ENCODE measurements at regions not wholly inside any gene's neighbourhood (a gene's known extent, or its start where the extent isn't known, plus 50 kb on each side); places are given as distances from the start of the nearest gene placed in this dataset.

DNA sequence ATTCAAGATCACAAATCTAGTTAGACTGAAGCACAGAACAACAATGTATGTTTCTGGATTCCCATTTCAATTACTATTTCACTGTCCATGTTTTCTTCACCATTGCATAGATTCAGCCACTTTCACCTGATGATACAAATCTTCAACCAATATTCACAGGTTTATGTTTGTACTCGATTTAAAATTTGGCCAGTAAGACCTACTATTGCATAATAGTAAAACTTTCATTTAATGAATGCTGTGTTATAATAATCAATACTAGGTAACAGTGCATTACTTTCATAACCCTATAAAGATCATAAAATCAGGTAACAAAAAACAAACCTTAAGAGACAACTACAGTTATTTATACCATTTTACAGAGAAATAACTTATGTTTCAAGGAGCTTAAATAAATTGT is 2209.1 kb downstream of the ARAP2 start:
- TF ChIP-seq POLR2A (IDR thresholded peaks at IDR 0.05) (no peak), EP300 (IDR thresholded peaks at IDR 0.05) (no peak)
- TF ChIP-seq, protein P1, sequence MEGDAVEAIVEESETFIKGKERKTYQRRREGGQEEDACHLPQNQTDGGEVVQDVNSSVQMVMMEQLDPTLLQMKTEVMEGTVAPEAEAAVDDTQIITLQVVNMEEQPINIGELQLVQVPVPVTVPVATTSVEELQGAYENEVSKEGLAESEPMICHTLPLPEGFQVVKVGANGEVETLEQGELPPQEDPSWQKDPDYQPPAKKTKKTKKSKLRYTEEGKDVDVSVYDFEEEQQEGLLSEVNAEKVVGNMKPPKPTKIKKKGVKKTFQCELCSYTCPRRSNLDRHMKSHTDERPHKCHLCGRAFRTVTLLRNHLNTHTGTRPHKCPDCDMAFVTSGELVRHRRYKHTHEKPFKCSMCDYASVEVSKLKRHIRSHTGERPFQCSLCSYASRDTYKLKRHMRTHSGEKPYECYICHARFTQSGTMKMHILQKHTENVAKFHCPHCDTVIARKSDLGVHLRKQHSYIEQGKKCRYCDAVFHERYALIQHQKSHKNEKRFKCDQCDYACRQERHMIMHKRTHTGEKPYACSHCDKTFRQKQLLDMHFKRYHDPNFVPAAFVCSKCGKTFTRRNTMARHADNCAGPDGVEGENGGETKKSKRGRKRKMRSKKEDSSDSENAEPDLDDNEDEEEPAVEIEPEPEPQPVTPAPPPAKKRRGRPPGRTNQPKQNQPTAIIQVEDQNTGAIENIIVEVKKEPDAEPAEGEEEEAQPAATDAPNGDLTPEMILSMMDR (IDR thresholded peaks at IDR 0.05) = no peak
